ENCODE measurements at regions not wholly inside any gene's neighbourhood (a gene's known extent, or its start where the extent isn't known, plus 50 kb on each side); places are given as distances from the start of the nearest gene placed in this dataset.

- TF ChIP-seq CTCF (IDR thresholded peaks at IDR 0.05): no peak
- no peak for TF ChIP-seq POLR2A (IDR thresholded peaks at IDR 0.05)
Measured at GRCh38 chr4:171378323-171378722, 434.9 kb upstream of the GALNTL6 start.

Data from body of pancreas (tissue), 4 donors.